Astrocyte (in vitro differentiated cells and primary cell): ENCODE measurements at regions not wholly inside any gene's neighbourhood (a gene's known extent, or its start where the extent isn't known, plus 50 kb on each side); places are given as distances from the start of the nearest gene placed in this dataset.

Experiments
- CTCF ChIP-seq: IDR thresholded peaks from 2 replicates; pipeline ENCODE4 v1.5.1; 2011; ENCODE audit warnings: low read depth, mild to moderate bottlenecking, inconsistent platforms, low read length, moderate library complexity; ENCODE audit not compliant: insufficient read depth
- EZH2 ChIP-seq: IDR thresholded peaks from 2 replicates; pipeline ENCODE4 v1.6.1; 2012; ENCODE audit warnings: mild to moderate bottlenecking, low read length, inconsistent platforms; ENCODE audit not compliant: insufficient read depth

DNA sequence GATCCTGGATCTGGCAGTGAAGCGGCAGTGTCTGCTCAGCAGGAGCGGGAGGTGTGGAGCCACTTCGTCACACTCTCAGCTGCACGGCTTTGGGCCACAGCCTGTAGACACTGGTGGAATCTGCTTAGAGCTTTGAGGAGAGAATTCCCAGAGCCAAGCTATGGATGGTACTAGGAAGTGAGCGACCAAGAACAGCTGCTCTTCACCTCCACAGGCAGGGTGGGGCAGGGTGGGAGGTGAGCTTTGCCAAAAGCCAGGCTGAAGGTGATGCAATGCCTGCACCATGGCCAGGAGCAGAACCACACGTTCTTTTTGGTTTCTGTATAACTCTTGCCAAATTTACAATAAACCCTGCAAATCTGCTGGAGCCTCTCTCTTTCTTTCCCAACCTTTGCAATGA lies 226.1 kb downstream of the ANKRD30B start:
- no peak for TF ChIP-seq CTCF
- no peak for TF ChIP-seq EZH2
